OCI-M1 (cell line): ENCODE measurements at regions not wholly inside any gene's neighbourhood (a gene's known extent, or its start where the extent isn't known, plus 50 kb on each side); places are given as distances from the start of the nearest gene placed in this dataset.
A peak's percentile ranks its signal among the peaks of the same experiment; 100 is the strongest.

ENCODE experiments used
- DNase-seq: peaks from one replicate; lab custom pipeline; 2025; lab: John Stamatoyannopoulos, UW

DNA sequence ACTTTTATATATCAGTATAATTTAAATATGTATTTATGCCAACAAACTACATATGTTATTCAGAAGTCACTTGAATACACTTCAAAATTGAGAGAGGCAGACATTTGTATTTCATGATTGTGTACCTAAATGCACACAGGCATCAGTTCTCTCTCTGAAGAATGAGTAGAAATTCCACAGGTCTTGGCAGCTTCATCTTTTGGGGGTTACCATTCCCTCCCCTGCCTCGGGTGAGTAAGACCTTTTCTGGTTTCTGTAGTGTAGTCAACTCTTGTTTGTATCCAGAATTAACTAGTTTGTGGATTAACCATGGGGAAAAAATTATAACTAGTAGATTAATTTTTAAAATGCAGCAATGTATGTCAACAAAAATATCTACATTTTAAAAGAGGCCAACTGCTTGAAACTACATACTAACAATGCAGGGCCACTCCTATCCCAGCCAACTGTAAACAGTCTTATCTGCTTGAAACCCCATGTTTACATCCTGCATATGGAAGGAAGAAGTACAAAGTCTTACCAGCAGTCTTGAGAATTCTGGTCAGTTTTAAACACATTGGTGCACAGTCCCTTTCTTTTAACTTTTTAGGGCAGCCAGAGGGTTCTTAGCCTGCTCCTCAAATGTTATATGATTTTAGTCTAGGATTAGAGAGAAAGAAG lies 339.6 kb upstream of the KIF2A start:
- DNase-seq, result peak; percentile 19

DNA sequence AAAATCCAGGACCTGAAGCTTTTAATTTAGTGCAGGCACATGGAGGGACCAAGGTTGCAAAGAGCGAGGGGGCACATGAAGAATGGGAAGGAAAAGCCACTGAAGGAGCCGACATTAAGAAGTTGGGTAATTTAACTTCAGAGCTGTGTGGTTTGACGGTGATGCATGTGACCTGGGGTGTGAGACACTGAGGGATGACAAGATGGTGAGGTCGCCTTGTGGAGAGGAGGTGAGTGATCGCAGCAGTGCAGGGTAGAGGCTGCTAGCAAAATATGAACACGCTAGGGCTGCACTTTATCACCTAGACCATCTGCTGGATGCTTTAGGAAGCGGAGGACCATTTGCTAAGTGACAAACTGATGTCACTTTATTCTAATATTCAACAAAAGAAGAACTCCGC lies 339.0 kb upstream of the KIF2A start:
- DNase-seq, result no peak

DNA sequence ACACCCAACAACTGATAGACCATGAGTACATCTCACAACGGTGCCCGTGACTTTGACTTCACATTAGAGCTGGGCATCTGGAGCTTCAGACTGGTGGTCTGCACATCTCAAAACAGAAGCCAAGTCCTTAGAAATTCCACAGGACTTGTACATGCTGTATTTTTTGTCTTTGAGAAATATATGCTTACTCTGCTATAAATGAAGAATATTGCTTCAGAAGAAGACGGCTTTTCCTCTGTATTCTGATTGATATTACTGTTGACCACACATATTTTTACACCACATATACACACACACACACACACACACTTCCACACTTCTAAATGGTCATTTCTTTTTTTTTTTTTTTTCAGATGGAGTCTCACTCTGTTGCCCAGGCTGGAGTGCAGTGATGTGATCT lies 338.3 kb upstream of the KIF2A start:
- no peak for DNase-seq

DNA sequence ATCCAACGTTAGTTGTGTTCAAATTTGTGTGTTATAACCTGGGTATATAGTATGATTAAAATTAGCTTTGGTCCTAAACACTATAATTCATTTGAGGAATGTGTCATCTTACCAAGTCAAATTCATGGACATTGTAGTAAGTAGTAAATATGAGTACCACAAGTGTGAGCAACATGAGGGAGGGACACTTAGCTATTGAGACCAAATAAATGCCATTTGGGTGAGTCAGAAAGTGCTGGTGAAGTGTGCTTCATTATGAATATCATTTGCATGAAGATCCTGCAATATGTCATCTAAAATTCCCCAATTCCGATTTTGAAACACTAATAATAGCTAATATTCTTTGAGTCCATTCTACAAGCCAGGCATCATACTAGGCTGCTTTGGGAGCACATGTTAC lies 336.7 kb upstream of the KIF2A start:
- no peak for DNase-seq

- DNase-seq, result no peak
Measured at GRCh38 chr5:61969755-61970154, 336.3 kb upstream of the KIF2A start.

DNA sequence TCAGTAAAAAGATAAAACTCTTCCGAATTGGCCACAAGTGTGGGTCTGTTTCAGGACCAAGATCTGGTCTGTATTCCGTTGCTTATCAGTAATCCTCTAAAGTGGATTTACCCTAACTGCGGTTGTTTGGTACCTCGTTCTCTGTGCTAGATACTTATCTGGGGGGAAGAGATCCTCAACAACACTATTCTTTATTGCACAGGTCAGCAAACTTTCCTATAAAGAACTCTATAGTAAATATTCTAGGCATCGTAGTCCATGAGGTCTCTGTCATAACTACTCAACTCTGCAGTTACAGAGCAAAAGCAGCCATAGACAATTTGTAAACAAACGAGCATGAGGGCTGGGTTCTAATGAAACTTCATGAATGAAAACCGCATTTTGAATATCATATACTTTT lies 335.8 kb upstream of the KIF2A start:
- DNase-seq, result no peak

GRCh38 chr5:61974680-61975079 lies 331.3 kb upstream of the KIF2A start:
- no peak for DNase-seq

GRCh38 chr5:61981886-61982285 lies 324.1 kb upstream of the KIF2A start:
- peak; percentile 85 for DNase-seq

DNA sequence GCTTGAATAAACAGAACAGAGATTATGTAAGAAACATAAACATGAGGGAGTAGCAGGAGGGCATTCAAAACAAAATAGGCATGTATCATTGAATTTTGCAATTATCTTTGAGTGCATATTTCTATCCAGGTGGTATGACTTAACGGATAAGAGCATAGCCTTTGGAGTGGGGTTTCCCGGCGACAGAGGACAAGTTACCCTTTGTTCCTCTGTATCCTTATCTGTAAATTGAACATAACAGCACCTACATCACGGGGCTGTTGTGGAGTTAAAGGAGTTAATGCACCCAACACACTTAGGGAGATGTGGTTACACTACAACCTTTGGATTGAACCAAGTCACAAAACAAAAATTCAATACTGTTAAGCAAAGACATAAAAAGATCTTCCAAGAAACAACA lies 314.6 kb upstream of the KIF2A start:
- DNase-seq, result no peak

DNA sequence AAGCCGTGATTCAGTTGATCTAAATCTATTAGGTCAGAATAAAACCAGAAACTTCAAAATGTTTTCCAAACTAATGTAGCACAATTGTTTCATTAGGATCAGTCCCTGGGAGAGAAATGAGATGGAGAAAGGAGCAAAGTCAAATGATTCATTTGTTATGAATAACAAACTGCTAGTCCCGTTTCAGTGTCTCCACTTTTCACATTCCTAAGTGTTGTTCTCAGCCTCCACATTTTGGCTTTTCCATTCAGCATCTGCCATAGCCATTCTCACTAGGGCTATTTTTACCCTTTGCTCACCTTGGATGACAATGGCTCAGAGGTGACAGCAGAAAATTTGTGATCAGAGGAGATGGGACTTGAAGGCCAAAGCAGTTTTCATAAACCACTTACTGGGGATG lies 314.1 kb upstream of the KIF2A start:
- no peak for DNase-seq

- no peak for DNase-seq
Measured at GRCh38 chr5:61993295-61993927, 312.6 kb upstream of the KIF2A start.

- no peak for DNase-seq
Measured at GRCh38 chr5:61994171-61994570, 311.8 kb upstream of the KIF2A start.

DNA sequence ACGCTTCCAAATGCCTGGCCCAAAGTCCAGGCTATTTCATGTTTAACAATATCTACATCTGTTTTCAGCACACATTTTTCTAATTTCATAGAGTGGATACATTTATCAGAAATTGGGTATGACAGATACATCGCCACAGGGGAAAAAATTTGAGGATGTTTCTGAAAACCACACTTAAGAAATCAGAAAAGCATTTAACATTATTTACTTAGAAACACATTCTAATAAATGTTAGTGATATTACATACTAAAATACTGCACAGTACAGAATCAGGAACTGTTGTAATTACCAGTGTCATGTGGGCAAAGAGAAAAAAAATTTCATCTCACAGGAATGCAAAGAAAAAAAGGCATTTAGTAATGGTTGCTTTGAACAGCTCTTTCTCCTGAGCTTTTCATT lies 310.5 kb upstream of the KIF2A start:
- no peak for DNase-seq

DNA sequence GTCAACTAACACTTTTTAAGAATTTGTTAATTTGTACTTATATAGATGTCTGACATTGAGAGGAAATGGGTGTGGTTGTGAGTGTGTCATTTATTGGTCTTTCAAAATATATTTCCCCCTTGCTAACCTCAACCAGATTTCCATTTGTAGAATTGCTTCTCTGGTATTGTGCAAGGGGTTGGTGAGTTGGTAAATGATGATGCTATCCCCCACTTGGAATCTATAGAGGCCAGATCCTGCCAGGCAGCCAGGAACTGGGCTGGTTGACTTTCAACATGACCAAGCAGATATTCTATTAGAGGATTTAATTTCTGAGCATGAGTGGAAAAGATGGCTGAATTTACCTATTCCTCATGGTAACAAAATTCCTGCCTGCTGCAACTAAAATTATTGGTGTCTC lies 306.6 kb upstream of the KIF2A start:
- no peak for DNase-seq

DNA sequence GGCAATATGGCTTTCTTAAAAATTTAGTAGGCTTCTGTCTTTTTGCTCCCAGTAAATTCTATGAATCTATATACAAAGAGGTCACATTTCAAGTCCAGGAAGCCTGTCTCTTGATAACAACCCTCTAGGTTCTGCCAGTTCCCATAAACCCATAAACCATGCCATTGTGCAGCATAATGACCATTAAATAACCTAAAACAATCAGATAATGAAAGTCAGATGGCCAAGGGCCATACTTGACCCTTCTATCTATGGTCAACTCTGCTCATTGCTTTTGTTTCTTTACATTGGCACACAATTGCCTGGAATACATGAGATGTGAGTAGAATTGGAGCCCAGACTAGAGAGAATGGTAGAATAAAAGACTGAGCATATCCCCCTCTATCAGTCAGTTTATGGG lies 305.4 kb upstream of the KIF2A start:
- no peak for DNase-seq

DNA sequence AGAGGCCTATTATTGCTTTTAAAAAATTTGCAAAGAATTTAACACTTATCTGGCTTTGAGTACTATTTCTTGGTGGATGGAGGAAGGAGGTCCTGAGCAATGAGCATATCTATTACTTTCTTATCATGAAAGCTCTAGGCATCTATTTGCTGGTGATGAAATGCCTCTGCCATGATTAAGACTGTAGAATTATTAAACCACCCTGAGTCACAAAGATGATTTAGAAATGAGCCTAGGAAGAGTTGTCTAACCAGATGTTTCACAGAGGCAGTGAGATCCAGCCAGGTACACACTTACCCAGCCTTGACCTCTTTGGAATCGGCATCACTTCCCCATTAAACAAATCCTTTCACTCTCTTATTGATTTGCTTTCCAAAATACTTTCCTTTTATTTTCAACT lies 304.4 kb upstream of the KIF2A start:
- DNase-seq, result no peak

DNA sequence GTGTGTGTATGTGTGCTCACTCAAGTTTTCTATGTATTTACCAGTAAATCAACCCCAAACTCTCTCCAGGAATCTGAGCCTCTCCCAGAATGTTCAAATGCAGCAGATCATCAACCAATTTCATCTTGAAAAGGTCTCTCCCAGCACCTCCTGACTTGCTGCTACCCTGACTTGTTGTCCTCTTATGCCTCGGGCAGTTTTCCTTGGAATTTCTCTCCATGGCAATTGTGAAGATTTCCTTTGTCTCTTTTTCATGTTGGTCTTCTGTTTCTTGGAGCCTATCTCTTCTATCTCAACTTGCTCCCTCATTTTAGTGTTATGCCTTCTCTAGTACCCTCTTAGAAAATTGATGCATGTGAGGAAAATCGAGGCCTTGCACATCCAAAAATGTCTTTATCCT lies 303.6 kb upstream of the KIF2A start:
- DNase-seq, result no peak

DNA sequence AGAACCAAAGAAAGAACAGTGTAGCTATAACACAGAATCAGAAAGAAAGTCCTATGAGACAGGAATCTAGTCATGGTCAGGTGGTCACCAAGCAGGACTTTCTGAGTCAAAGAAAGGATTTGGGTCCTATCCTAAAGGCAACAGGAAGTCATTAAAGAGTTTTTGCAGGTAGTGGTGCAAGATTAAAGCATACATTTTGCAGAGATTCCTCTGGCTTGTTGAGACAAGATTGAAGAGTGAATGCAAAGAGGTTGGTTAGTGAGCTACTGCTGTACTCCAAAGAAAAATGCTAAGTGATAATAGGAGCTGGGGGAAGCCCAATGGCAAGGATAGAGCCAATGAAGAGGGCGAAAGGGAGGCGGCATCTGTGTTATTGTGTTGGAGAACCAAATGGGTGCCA lies 300.5 kb upstream of the KIF2A start:
- no peak for DNase-seq

DNA sequence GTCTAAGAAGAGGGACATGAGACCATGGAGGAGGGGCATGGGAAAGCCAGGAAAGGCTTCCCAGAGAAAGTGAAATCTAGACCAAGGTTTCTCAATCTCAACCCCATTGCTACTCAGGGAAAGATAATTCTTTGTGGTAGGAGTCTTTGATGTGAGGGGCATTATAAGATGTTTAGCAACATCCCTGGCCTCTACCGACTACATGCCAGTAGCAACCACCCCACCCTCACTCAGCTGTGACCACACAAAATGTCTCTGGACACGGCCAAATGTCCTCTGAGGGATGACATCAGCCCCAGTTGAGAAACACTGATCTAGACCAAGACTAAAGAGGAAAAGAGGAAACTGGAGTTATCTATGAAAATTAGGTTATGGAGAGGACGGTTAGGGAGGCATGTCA lies 298.5 kb upstream of the KIF2A start:
- DNase-seq, result peak; percentile 93

GRCh38 chr5:62011089-62011664 lies 294.8 kb upstream of the KIF2A start:
- peak; percentile 50 for DNase-seq

DNA sequence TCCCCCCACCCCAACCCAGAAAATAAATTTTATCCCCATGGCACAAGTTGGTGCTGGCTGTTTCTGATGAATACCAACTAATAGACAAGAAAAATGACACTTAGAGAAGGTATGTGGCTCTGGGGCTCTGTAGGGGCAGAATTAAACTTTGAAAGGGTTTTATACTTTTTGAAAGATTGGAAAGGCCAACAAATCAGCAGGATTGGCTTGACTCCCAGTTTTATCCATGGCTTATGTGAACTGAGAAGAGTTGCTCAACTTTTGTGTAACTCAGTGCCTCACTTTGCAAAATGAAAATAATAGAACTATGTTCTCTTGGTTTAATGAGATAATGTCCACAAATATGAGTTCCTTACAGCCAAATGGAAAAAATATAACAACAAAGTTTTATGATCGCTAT lies 288.9 kb upstream of the KIF2A start:
- DNase-seq, result no peak

DNA sequence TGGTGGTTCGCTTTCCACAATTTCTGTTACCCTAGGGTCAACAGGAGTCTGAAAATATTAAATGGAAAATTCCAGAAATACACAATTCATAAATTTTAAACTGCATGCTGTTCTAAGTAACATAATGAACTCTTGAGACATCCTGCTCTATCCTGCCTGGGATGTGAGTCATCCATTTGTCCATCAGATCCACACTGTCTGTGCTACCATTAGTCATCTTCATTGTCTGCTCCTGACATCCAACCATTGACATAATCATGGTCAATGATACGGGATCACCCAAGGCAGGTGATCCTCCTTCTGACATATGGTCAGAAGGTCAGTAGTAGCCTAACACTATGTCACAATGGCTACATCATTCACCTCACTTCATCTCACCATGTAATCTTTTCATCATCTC lies 276.7 kb upstream of the KIF2A start:
- DNase-seq, result no peak

DNA sequence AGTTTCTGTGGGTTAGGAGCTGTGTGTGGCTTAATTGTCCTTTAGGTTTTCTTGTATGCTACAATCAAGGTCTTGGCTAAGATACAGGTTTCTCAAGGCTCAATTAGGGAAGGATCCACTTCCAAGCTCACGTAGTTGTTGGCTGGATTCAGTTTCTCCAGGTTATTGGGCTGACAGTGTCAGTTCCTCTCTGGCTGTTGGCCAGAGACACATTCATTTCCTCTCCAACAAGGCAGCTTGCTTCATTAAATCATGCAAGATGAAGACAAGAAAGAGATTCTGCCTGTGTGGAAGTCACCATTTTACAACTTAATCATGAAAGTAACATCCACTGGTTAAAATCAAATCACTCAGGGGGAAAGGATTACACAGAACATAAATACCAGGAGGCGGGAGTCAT lies 275.7 kb upstream of the KIF2A start:
- no peak for DNase-seq

- DNase-seq, result peak; percentile 64
Measured at GRCh38 chr5:62038024-62038423, 268.0 kb upstream of the KIF2A start.
